ENCODE measurements at regions not wholly inside any gene's neighbourhood (a gene's known extent, or its start where the extent isn't known, plus 50 kb on each side); places are given as distances from the start of the nearest gene placed in this dataset.
A peak's percentile ranks its signal among the peaks of the same experiment; 100 is the strongest.
"Not testable (repeated sequence)": the region's sequence is repeated elsewhere in the genome, so short reads cannot be mapped to it uniquely, and the experiment has no call there.

- no peak for DNase-seq
These were observed 154.6 kb downstream of the ADSS2 start for GRCh38 chr1:244297087-244297486.

DNA sequence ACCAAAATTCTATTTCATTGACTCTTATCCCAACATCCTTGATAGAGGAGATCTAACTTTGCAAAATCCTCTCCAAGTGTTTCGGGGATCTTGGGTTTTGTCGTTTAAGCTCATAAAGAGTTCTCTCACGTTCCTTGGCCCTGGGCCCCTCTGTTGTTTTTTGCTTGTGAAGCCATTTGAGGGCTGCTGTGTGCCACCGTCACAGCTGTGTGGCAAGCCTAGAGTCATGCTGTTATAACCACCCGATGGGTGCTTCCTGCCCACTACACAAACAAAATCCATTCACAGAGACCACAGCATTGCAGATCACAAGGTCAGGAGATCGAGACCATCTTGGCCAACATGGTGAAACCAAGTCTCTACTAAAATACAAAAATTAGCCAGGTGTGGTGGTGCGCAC, 154.1 kb downstream of the ADSS2 start:
- DNase-seq = no peak

- not testable (repeated sequence) for DNase-seq
These were observed 151.7 kb downstream of the ADSS2 start for GRCh38 chr1:244300029-244300375.

GRCh38 chr1:244301595-244302130, 150.0 kb downstream of the ADSS2 start:
- no peak for DNase-seq

DNA sequence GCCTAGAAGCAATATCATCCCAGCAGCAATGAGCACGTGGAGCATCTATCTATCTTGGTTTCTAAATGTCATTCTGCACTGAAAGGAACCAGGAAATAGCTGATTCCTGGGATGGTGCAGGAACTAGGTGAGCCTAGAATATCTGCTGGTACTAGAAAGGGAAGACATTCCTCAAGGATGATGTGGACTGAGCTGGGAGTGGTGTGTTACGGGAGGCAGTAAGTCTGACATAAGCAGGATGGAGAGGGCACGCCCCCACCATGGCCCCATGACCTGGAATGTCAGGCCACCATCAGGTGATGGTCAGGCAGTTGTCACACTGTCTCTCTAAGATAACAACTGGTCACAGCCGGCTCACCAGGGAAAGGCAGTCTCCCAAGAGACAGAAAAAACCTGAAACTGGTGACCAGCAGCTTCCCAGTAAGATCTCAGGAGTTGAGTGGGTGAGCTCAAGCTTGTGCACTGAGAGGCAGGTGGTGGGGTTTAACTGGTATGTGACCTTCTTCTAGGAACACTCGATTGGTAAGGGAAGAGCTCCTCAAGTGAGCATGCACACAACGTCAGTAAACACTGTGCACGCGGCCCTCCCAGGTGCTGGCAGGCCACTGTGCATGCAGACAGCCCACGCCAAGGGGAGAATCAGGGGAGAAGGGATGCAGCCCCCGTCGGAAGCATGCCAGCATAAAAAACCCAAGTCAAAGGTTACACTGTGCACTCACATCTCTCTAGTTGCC, 148.7 kb downstream of the ADSS2 start:
- DNase-seq = peak; percentile 34

GRCh38 chr1:244303610-244303969, 148.1 kb downstream of the ADSS2 start:
- DNase-seq = no peak

DNA sequence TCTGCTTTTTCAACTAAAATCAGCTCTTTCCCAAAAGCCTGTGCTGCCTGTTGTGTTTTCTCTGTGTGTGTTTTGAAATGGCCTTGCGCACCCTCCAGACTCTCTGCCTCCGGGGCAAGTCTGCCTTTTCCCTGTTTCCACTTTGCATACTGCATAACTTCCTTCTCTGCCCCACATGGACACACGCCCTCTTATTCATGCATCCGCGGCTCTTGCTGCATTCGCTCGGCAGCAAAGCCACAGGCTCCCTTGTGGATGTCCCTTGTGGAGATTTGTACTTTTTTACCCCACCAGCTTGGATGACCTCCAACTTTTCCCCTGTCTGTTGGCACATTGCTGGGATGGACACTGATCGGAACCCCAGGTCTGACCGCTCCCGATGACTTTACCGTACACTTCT, 147.6 kb downstream of the ADSS2 start:
- no peak for DNase-seq

DNA sequence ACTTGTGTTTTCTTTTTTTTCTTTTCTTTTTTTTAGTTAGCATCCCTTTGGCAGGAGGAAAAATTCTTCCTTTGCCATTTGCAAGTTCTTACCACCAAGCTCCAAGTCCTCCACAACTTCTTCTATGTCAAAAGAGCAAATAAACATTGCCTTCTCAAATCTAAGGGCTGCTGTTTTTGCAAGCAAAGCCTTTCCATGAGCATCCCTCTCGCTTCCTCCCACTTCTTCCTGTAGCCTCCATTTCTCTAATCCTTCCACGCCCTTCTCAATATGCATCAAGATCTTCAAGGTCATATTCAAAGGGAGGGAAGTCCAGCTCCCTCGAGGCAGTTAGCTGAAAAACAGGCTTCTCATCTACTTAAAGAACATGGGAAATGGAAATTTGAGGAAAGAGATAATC, 147.1 kb downstream of the ADSS2 start:
- DNase-seq = no peak

- DNase-seq = no peak
These were observed 145.8 kb downstream of the ADSS2 start for GRCh38 chr1:244305776-244306341.

DNA sequence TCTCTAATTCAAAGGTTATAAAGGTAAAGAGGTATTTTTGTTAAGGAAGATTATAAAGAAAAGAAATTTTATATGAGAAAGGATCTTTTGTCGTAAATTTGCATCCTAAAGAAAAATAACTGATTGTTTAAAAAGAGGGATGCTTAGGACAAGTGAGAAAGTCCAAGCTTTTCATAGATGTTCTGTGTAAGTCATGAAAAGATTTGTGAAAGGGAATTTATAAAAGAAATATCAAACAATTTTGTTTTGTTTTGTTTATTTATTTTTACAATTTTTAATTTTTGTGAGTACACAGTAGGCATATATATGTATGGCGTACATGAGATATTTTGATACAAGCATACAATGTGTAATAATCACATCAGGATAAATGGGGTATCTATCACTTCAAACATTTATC, 145.2 kb downstream of the ADSS2 start:
- DNase-seq = no peak

GRCh38 chr1:244309191-244309590, 142.5 kb downstream of the ADSS2 start:
- DNase-seq = not testable (repeated sequence)

DNA sequence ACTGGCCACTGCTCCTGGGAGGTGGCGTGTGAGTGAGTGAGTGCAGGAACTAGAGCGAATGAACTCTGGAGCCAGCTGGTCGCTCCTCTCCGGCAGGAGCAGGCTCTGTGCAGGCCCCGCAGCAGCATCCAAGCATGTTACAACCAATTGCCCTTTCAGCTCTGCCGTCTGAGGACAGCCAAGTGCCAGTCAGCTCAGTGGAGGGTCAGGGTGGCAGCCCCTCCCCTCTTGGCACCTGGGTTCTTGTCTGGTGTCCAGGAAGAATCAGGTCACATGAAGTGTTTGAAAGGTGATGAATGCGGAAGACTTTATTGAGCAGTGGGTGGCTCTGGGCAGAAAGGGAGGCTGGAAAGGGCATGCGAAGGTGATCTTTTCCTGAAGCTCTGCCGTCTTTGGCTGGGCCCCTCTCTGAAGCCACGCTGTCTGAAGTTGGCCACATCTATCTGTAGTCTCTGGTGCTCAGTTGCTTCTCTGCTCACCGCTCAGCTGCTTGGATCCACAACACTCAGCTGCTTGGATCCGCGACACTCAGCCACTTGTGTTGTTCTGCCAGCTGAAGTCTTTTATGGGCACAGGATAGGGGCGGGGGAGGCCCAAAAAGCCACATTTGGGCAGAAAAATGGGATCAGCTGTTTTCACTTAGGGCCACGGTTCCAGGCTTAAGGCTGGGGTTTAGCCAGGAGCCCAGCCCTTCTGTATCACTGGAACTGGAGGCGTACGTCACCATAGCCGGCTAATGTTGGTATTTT, 139.8 kb downstream of the ADSS2 start:
- DNase-seq = peak; percentile 82

GRCh38 chr1:244313346-244313745, 138.4 kb downstream of the ADSS2 start:
- no peak for DNase-seq

DNA sequence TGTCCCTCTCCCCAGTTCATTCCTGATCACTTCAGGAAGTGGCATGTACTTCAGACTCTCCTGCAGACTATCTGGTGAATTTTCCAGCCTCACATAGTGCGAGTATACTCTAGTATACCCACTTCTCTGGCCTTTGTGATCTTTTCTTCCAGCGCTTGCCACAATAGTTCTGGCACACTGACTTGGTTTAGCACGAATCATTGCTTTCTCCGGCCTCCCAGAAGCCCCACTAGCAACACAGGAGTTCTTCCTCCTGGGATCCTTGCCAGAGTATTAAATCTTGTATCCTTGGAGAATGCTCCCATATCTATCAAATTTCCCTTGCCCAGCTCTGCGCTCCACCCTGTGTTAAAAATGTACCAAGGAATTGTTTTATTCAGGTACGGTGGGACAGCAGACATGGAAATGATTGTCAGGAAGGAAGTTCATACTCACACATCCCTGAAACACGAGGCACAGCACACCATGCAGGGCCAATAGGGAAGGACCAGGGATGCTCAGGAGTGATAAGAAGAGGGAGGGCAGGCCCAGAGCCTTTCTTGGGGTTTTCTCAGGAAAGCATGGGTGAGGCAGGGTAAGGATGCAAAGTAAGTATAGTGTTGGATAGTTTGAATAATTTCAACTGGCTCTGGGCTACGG, 136.7 kb downstream of the ADSS2 start:
- DNase-seq = no peak

- DNase-seq = no peak
These were observed 135.7 kb downstream of the ADSS2 start for GRCh38 chr1:244315996-244316395.

- no peak for DNase-seq
These were observed 135.3 kb downstream of the ADSS2 start for GRCh38 chr1:244316407-244316806.

- DNase-seq = no peak
These were observed 134.6 kb downstream of the ADSS2 start for GRCh38 chr1:244316986-244317655.

DNA sequence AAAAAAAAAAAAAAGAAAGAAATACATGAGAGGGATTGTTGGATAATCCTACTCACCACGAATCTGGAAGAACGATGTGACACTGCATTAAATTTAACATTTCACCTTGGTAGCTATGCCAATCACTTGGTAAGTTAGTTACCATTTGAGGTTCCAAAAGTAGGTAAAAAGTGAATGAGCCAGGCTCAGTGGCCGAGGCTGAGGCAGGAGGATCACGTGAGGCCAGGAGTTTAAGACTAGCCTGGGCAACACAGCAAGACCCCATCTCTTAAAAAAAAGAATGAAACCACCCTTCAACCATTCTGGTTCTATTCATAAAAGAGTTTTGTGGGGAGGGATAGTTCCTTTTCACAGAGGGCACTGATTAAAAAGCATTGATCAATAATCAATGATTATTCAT, 133.6 kb downstream of the ADSS2 start:
- no peak for DNase-seq

- no peak for DNase-seq
These were observed 133.2 kb downstream of the ADSS2 start for GRCh38 chr1:244318512-244318911.

GRCh38 chr1:244319283-244320132, 132.2 kb downstream of the ADSS2 start:
- no peak for DNase-seq

GRCh38 chr1:244322181-244322580, 129.5 kb downstream of the ADSS2 start:
- no peak for DNase-seq

Measured in tongue (tissue), 1 donor.